LoVo (cell line): ENCODE measurements at regions not wholly inside any gene's neighbourhood (a gene's known extent, or its start where the extent isn't known, plus 50 kb on each side); places are given as distances from the start of the nearest gene placed in this dataset.

Source experiments
- DNase-seq: peaks from one replicate; pipeline ENCODE4 v3.0.0-alpha.2; 2016; ENCODE audit warnings: low spot score

DNA sequence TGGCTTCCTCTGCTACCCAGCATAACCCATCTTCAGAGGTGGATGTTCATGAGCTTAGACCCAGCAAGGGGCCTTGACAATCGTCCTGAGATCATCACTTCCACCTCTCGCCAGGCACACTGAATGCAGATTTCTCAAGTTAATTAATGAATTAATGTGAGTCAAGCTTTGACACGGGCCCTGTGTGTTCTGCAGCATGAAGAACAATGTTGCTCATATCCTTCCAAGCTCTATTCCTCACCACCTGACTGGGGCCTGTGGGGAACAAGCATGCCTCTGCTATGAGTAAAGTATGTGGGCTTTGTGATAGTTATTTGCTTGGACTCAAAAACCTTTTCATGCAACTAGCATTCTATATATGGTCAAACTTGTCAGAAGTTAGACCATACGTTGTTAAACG lies 122.0 kb downstream of the SEC16B start:
- DNase-seq: no peak

GRCh38 chr1:177838907-177839485 lies 130.9 kb downstream of the SEC16B start:
- no peak for DNase-seq

DNA sequence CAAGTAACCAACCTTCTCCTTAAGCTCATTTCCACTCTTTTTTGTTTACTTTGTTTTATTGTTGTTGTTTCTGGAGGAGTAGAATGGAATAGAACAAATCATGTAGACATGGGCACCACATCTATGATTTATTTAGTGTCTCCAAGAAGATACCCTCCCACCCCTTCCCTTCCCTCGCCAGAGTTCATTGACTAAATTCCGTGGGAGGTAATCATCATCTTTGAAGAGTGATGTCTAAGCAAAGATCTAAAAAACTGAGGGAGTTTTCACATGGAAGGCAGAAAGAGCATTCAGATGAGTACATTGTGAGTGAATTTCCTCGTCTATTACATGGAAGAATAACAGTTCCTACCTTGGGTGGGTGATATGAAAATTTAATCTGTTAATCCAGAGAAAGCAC lies 136.2 kb downstream of the SEC16B start:
- DNase-seq: no peak

GRCh38 chr1:177830531-177831135 lies 139.2 kb downstream of the SEC16B start:
- DNase-seq: no peak

- DNase-seq: no peak
Measured at GRCh38 chr1:177825276-177825901, 144.5 kb downstream of the SEC16B start.

DNA sequence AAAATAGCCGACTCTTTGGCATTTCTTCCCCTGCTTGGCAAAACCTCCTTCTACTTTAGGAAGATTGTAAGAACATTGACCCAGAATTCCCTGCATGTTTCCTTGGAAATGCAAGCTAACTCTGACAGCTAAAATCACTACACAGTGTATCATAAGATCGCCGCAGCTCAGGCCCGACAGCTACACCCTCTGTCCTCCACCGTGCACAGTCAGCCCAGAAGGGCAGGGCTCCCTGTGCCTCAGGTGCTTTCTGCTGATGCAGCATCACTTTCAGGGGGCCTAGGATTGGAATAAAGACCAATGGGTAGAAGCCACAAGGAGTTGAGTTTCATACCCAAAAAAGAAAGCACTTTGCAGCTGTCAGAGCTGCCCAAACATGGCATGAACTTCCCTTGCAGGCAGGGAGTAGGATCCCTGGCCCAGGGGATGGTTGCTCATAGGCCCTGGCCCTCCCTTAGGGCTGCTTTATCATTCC lies 145.3 kb downstream of the SEC16B start:
- no peak for DNase-seq

GRCh38 chr1:177820213-177820612 lies 149.6 kb downstream of the SEC16B start:
- no peak for DNase-seq

GRCh38 chr1:177817937-177818875 lies 151.7 kb downstream of the SEC16B start:
- DNase-seq: no peak

DNA sequence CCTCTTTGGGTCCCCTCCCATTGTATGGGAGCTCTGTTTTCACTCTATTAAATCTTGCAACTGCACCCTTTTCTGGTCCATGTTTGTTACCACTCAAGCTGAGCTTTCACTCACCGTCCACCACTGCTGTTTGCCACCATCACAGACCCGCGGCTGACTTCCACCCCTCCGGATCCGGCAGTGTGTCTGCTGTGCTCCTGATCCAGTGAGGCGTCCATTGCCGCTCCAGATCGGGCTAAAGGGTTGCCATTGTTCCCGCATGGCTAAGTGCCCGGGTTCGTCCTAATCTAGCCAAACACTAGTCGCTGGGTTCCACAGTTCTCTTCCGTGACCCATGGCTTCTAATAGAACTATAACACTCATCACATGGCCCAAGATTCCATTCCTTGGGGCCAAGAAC lies 157.2 kb downstream of the SEC16B start:
- DNase-seq: no peak

DNA sequence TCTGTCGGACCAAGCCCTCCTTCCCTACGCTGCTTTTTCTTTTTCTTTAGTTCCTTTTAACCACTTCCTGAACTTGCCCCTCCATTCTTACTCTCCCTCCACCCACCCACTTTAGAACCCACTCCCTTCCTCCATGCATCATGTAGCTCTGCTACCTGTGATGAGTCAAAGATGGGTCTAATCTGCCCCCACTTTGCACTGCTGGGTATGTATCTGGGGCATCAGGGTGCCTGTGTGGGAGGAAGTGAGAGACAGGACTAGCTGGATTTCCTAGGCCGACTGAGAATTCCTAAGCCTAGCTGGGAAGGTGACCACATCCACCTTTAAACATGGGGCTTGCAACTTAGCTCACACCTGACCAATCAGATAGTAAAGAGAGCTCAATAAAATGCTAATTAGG lies 157.7 kb downstream of the SEC16B start:
- no peak for DNase-seq

DNA sequence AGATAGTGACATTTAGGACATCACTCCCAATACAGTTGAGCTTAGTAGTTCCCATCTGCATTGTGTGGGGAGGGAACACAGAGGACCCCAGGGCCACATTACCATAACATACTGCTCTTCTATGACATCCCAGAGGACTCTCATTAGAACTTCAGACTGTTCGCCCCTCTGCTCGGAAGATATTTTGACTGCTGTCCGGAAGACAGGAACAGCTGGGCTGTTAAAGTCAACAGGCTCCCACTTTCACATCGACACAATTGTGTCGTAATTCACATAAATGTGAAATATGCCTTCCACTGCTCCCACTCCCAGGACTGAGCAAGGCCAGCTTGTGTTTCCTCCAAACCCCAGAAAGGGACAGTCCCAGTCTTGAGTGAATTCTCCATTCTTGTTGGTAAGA lies 158.4 kb downstream of the SEC16B start:
- DNase-seq: no peak

GRCh38 chr1:177809819-177810218 lies 160.0 kb downstream of the SEC16B start:
- DNase-seq: no peak

DNA sequence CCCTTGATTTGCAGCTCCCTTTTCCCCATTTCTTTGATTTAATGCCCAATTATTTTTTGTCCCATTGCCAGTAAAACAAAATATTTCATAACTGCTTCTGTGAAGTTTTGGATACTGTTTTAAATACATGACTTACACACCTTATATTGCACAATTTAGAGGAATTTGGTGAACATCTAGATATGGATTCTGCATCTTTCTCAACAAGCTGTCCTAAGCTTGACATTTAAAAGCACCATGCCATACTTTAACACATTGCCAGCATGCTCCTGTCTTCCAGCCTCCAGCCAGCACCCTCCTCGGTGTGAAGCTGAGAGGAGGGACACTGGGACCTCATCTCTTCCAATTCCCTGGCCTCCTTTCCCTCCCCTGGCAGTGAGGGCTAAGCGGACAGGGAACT lies 167.6 kb downstream of the SEC16B start:
- DNase-seq: no peak

- DNase-seq: no peak
Measured at GRCh38 chr1:177801790-177802189, 168.1 kb downstream of the SEC16B start.

DNA sequence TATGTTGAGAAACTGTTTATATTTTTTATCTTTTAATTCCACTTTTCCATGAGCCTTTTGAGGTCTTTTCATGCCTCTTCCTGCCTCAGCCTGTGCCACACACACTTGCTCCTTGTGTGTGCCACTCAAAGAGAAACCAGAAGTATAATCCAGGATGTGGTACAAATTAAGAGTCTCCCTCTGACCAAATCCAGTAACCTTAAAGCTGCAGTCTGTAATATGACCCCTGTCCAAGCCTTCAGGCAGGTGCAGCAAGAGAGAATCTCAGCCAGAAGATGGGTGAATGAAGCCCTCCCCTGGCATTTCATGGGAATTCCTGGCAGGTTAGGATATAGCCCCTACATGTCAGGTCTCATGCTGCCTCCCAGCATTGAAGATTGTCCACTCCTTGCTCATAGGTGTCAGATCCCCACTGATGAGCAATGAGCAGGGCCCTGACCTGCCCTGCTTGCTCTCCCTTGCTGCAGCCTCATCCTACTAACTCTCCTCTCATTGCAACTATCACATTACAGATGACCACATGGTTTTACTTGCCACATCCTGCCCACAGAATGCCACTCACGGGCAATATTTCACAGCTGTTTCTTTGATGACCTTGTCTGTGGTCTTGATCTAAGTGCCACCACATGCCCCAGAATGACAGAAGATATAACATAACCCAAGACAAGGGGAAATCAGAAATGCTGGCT lies 169.3 kb downstream of the SEC16B start:
- no peak for DNase-seq

- no peak for DNase-seq
Measured at GRCh38 chr1:177799746-177800145, 170.1 kb downstream of the SEC16B start.

GRCh38 chr1:177798614-177799013 lies 171.2 kb downstream of the SEC16B start:
- DNase-seq: no peak

DNA sequence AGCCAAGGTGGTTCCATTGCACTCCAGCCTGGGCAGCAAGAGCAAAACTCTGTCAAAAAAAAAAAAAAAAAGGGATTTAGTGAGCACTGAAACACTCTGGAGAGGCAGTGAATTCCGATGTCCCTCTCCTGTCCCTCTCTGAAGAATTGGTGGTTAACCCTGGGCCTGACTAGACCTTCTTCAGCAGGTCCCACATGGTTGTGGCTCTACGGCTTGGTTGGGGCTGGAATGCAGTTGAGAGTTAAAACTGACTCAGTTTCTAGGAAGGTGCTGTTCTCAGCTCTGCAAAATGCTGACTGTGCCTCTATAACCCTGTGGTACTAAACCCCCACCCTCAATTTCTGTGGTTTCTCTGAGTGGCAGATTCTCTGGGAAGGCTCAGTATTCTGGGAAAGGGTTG lies 173.3 kb downstream of the SEC16B start:
- no peak for DNase-seq

DNA sequence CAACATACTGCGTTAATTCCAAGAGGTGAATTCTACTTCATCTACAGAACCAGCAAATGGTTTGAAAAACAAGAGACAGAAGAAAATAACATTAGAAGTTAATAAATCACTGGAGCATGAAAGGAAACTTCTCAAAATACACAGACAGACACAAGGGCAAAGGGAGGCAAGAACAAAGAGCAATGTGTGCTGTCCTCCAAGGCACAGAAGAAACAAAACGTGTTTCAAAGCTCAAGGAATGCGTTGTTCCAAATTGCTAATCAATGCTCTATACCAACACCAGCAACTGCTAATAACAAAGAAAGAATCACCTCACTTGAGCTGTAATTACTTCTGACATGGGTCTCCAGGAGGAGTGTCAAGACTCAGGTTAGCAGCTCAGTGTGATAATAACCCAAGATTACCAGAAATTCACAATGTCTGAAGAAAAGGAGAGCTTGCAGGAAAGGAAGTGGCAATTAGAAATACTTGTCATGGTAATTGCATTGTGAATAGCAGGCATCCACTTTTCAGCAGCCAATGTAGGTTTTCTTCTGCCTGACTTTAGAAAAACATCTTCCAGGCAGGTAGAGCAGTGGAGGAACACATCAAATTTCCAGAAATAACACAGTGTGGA lies 175.4 kb downstream of the SEC16B start:
- DNase-seq: no peak

DNA sequence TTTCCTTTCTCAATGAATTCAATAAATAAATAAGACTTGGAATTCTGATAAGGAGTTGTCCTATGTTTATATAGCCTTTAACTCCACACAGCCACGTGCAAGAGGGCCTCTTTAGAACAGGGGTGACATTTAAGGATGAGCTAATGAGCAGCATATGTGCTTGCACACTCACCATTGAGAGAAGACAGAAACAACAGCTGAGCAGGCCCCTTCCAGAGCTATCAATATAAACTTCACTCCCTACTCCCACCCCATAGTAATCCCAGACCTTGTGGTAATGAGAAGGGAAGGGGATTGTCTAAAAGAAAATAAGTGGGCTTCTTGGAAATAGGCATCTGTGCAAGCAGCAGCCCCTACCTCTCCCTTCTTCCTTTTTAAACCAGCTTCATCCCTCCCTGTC lies 176.0 kb downstream of the SEC16B start:
- no peak for DNase-seq

- no peak for DNase-seq
Measured at GRCh38 chr1:177790566-177790965, 179.3 kb downstream of the SEC16B start.

DNA sequence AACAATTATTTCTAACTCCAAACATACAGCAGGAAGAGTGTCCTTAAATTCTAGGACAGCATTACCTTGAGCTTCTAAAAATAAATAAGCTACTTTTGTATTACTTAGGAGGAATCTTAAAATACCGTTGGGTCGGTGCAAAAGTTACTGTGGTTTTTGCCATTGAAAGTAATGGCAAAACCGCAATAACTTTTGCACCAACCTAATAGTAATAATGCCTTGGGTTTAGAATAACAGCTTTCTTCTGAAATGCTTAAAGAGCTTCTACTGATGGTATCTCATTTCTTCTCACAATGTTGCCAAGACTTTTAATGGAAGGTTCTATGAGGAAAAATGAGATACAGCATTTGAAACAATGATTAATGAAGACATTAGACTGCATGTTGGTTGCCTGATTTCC lies 179.9 kb downstream of the SEC16B start:
- DNase-seq: no peak
